ENCODE measurements at regions not wholly inside any gene's neighbourhood (a gene's known extent, or its start where the extent isn't known, plus 50 kb on each side); places are given as distances from the start of the nearest gene placed in this dataset.

- no peak for DNase-seq (ENCODE audit: low read depth in 2 of 2)
- no peak overlapping the region for H3K4me3 ChIP-seq (replicated peaks in 1 of 2; ENCODE audit: low read depth in 2 of 2, low read length in 2 of 2)
- no peak for TF ChIP-seq CTCF (IDR thresholded peaks at IDR 0.05; ENCODE audit: low read depth, low read length)
These were observed 298.0 kb upstream of the FAT1 start for GRCh38 chr4:187021436-187022205.

GRCh38 chr4:187027272-187027671, 303.6 kb upstream of the FAT1 start:
- TF ChIP-seq CTCF (IDR thresholded peaks at IDR 0.05; ENCODE audit: low read depth, low read length) = no peak
- DNase-seq (ENCODE audit: low read depth in 2 of 2) = no peak
- H3K4me3 ChIP-seq (replicated peaks in 1 of 2; ENCODE audit: low read depth in 2 of 2, low read length in 2 of 2) = no peak overlapping the region

- TF ChIP-seq CTCF (IDR thresholded peaks at IDR 0.05; ENCODE audit: low read depth, low read length) = no peak
- no peak for DNase-seq (ENCODE audit: low read depth in 2 of 2)
- H3K4me3 ChIP-seq (replicated peaks in 1 of 2; ENCODE audit: low read depth in 2 of 2, low read length in 2 of 2) = no peak overlapping the region
These were observed 318.6 kb upstream of the FAT1 start for GRCh38 chr4:187042251-187042650.

- no peak overlapping the region for H3K4me3 ChIP-seq (replicated peaks in 1 of 2; ENCODE audit: low read depth in 2 of 2, low read length in 2 of 2)
- no peak for TF ChIP-seq CTCF (IDR thresholded peaks at IDR 0.05; ENCODE audit: low read depth, low read length)
- no peak for DNase-seq (ENCODE audit: low read depth in 2 of 2)
These were observed 322.8 kb upstream of the FAT1 start for GRCh38 chr4:187046471-187046870.

GRCh38 chr4:187059021-187059420, 335.4 kb upstream of the FAT1 start:
- no peak overlapping the region for H3K4me3 ChIP-seq (replicated peaks in 1 of 2; ENCODE audit: low read depth in 2 of 2, low read length in 2 of 2)
- no peak for TF ChIP-seq CTCF (IDR thresholded peaks at IDR 0.05; ENCODE audit: low read depth, low read length)
- no peak for DNase-seq (ENCODE audit: low read depth in 2 of 2)

GRCh38 chr4:187059895-187060294, 336.2 kb upstream of the FAT1 start:
- no peak for TF ChIP-seq CTCF (IDR thresholded peaks at IDR 0.05; ENCODE audit: low read depth, low read length)
- DNase-seq (ENCODE audit: low read depth in 2 of 2) = no peak
- H3K4me3 ChIP-seq (replicated peaks in 1 of 2; ENCODE audit: low read depth in 2 of 2, low read length in 2 of 2) = no peak overlapping the region

GRCh38 chr4:187060551-187060950, 336.9 kb upstream of the FAT1 start:
- no peak for TF ChIP-seq CTCF (IDR thresholded peaks at IDR 0.05; ENCODE audit: low read depth, low read length)
- no peak for DNase-seq (ENCODE audit: low read depth in 2 of 2)
- no peak overlapping the region for H3K4me3 ChIP-seq (replicated peaks in 1 of 2; ENCODE audit: low read depth in 2 of 2, low read length in 2 of 2)

All from cardiac fibroblast (primary cell).